Fibroblast of lung (primary cell): ENCODE measurements at regions not wholly inside any gene's neighbourhood (a gene's known extent, or its start where the extent isn't known, plus 50 kb on each side); places are given as distances from the start of the nearest gene placed in this dataset.

Experiments
- DNase-seq, 2 donors: peaks; one replicate each; pipeline versions ENCODE4 v3.0.0 to v3.0.0-alpha.2; 2010; ENCODE audit warnings: low read depth in 2 of 2
- H2AFZ ChIP-seq: 2 replicates; pipeline ENCODE4 v1.5.1; 2012; ENCODE audit warnings: low read length, control low read depth, inconsistent platforms
- H3K27ac ChIP-seq: 2 replicates; pipeline ENCODE4 v1.5.1; 2011; ENCODE audit warnings: low read length, control low read depth; ENCODE audit not compliant: insufficient read depth
- H3K27me3 ChIP-seq: 2 replicates; pipeline ENCODE4 v1.5.1; 2011; ENCODE audit warnings: mild to moderate bottlenecking, low read length; ENCODE audit not compliant: control insufficient read depth, insufficient read depth
- H3K36me3 ChIP-seq: 2 replicates; pipeline ENCODE4 v1.5.1; 2011; ENCODE audit warnings: low read length; ENCODE audit not compliant: control insufficient read depth, insufficient read depth
- H3K4me1 ChIP-seq: 2 replicates; pipeline ENCODE4 v1.5.1; 2011; ENCODE audit warnings: low read length; ENCODE audit not compliant: control insufficient read depth, insufficient read depth; ENCODE audit errors: extremely low read depth
- H3K4me2 ChIP-seq: 2 replicates; pipeline ENCODE4 v1.5.1; 2011; ENCODE audit warnings: low read length, control low read depth; ENCODE audit not compliant: insufficient read depth; ENCODE audit errors: extremely low read depth
- H3K4me3 ChIP-seq, 4 experiments: fragments of 200-600 bp in 1 of 4; sonication (generic) in 1 of 4; replicated peaks in 1 of 4; 2 replicates each; pipeline ENCODE4 v1.5.1; 2011 to 2016; ENCODE audit warnings: low read length in 4 of 4, low read depth in 3 of 4, mild to moderate bottlenecking in 3 of 4, control low read depth in 2 of 4, inconsistent platforms in 1 of 4, mixed read lengths in 1 of 4; ENCODE audit not compliant: insufficient read depth in 1 of 4; ENCODE audit errors: control extremely low read depth in 1 of 4
- H3K79me2 ChIP-seq: 2 replicates; pipeline ENCODE4 v1.5.1; 2012; ENCODE audit warnings: mild to moderate bottlenecking, low read length, inconsistent platforms; ENCODE audit not compliant: control insufficient read depth, insufficient read depth
- H3K9ac ChIP-seq: 2 replicates; pipeline ENCODE4 v1.5.1; 2011; ENCODE audit warnings: mild to moderate bottlenecking, low read length, control low read depth; ENCODE audit not compliant: insufficient read depth
- H3K9me3 ChIP-seq: 2 replicates; pipeline ENCODE4 v1.5.1; 2012; ENCODE audit warnings: low read depth, low read length; ENCODE audit not compliant: control insufficient read depth, insufficient read depth
- H4K20me1 ChIP-seq: 2 replicates; pipeline ENCODE4 v1.5.1; 2011; ENCODE audit warnings: low read length; ENCODE audit not compliant: control insufficient read depth, insufficient read depth; ENCODE audit errors: extremely low read depth
- CTCF ChIP-seq, 2 donors: IDR thresholded peaks in 1 of 2; conservative IDR thresholded peaks in 1 of 2; 1 replicate in 1 of 2; 2 replicates in 1 of 2; pipeline ENCODE4 v1.5.1; 2011 to 2012; ENCODE audit warnings: low read length in 2 of 2, control low read depth in 1 of 2, inconsistent platforms in 1 of 2, low read depth in 1 of 2, mild to moderate bottlenecking in 1 of 2
- EZH2 ChIP-seq: IDR thresholded peaks from 2 replicates; pipeline ENCODE4 v1.5.1; 2012; ENCODE audit warnings: low read length, control low read depth, mild to moderate bottlenecking; ENCODE audit errors: missing control alignments

GRCh38 chr6:110042670-110043296 lies 64.7 kb downstream of the GPR6 start:
- Histone ChIP-seq H3K27ac (no peak overlapping the region), H4K20me1 (no peaks in the 10 kb centered on the region), H3K79me2 (no peaks in the 10 kb centered on the region), H3K4me1 (no peaks in the 10 kb centered on the region), H3K4me3 (no peak overlapping the region), H3K36me3 (no peaks in the 10 kb centered on the region), H2AFZ (no peak overlapping the region), H3K4me2 (no peak overlapping the region), H3K9ac (no peak overlapping the region), H3K27me3 (no peaks in the 10 kb centered on the region), H3K9me3 (no peaks in the 10 kb centered on the region)
- DNase-seq, result no peak
- TF ChIP-seq EZH2 (no peak), CTCF (conservative IDR thresholded peaks at IDR 0.05 in 1 of 2, IDR thresholded peaks at IDR 0.05 in 1 of 2; ENCODE audit: low read depth in 1 of 2, low read length in 2 of 2) (no peak)

- DNase-seq, result no peak
- H3K9me3 ChIP-seq, result no peaks in the 10 kb centered on the region
- no peak overlapping the region for H3K4me3 ChIP-seq
- H3K27me3 ChIP-seq, result no peaks in the 10 kb centered on the region
- no peaks in the 10 kb centered on the region for H3K36me3 ChIP-seq
- no peak overlapping the region for H2AFZ ChIP-seq
- H3K4me2 ChIP-seq, result no peak overlapping the region
- H3K9ac ChIP-seq, result no peak overlapping the region
- no peaks in the 10 kb centered on the region for H4K20me1 ChIP-seq
- TF ChIP-seq EZH2 (no peak), CTCF (conservative IDR thresholded peaks at IDR 0.05 in 1 of 2, IDR thresholded peaks at IDR 0.05 in 1 of 2; ENCODE audit: low read depth in 1 of 2, low read length in 2 of 2) (no peak)
- H3K27ac ChIP-seq, result no peak overlapping the region
- H3K79me2 ChIP-seq, result no peaks in the 10 kb centered on the region
- H3K4me1 ChIP-seq, result no peaks in the 10 kb centered on the region
Observed at GRCh38 chr6:110043366-110043994, 65.4 kb downstream of the GPR6 start.

DNA sequence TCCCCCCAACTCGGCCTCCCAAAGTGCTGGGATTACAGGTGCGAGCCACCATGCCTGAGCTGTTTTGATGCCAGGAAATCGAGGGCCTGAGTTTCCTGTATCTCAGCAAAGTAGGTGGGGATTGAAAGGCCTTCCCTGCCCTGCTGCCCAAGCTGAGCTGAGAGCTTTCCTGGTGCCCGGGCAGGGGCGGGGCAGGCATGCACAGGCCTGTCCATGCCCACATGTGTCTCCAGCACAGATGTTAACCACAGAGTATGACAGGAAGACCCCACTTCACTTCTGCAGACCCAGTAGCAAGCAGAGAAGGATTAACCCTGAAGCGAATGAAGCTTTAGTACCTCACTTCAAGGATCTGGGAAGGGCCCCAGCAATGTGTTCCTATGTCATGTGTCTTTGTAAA lies 66.0 kb downstream of the GPR6 start:
- H3K9ac ChIP-seq, result no peak overlapping the region
- DNase-seq, result no peak
- H3K4me1 ChIP-seq, result no peaks in the 10 kb centered on the region
- TF ChIP-seq EZH2, result no peak
- H3K27me3 ChIP-seq, result no peaks in the 10 kb centered on the region
- no peak overlapping the region for H3K4me3 ChIP-seq
- no peaks in the 10 kb centered on the region for H3K36me3 ChIP-seq
- no peaks in the 10 kb centered on the region for H4K20me1 ChIP-seq
- no peak overlapping the region for H3K4me2 ChIP-seq
- no peak overlapping the region for H2AFZ ChIP-seq
- H3K79me2 ChIP-seq, result no peaks in the 10 kb centered on the region
- H3K27ac ChIP-seq, result no peak overlapping the region
- H3K9me3 ChIP-seq, result no peaks in the 10 kb centered on the region
